Neural cell (in vitro differentiated cells): ENCODE measurements at regions not wholly inside any gene's neighbourhood (a gene's known extent, or its start where the extent isn't known, plus 50 kb on each side); places are given as distances from the start of the nearest gene placed in this dataset.

Experiments used
- H2AFZ ChIP-seq: fragments of 200-600, 300-800 bp; sonication (generic), shearing (Covaris generic); 2 replicates; pipeline ENCODE4 v1.6.0; 2014; ENCODE audit warnings: low read depth, mild to moderate bottlenecking, antibody characterized with exemption, low read length, moderate library complexity
- H3F3A ChIP-seq: fragments of 200-600 bp; shearing (Covaris generic); 2 replicates; pipeline ENCODE4 v1.6.1; 2016; ENCODE audit warnings: mild to moderate bottlenecking, moderate library complexity, mixed read lengths, antibody characterized with exemption, low read length; ENCODE audit not compliant: insufficient read depth, poor library complexity, severe bottlenecking
- H3K27ac ChIP-seq: fragments of 200-600, 300-800 bp; sonication (generic), shearing (Covaris generic); 2 replicates; pipeline ENCODE4 v1.5.1; 2014; ENCODE audit warnings: mild to moderate bottlenecking, low read length, moderate library complexity
- H3K27me3 ChIP-seq: fragments of 300-800, 200-600 bp; sonication (generic), shearing (Covaris generic); 2 replicates; pipeline ENCODE4 v1.6.0; 2014; ENCODE audit warnings: mild to moderate bottlenecking, low read depth, low read length, moderate library complexity; ENCODE audit not compliant: insufficient read depth
- H3K36me3 ChIP-seq: fragments of 300-800, 200-600 bp; sonication (generic), shearing (Covaris generic); 2 replicates; pipeline ENCODE4 v1.5.1; 2014; ENCODE audit warnings: mild to moderate bottlenecking, antibody characterized with exemption, low read length, moderate library complexity; ENCODE audit not compliant: insufficient read depth
- H3K4me2 ChIP-seq: fragments of 300-800, 200-600 bp; sonication (generic), shearing (Covaris generic); 2 replicates; pipeline ENCODE4 v1.6.0; 2014; ENCODE audit warnings: mild to moderate bottlenecking, low read length
- H3K4me3 ChIP-seq: fragments of 300-800, 200-600 bp; sonication (generic), shearing (Covaris generic); 2 replicates; pipeline ENCODE4 v1.5.1; 2014; ENCODE audit warnings: mild to moderate bottlenecking, low read length, moderate library complexity
- H3K79me2 ChIP-seq: fragments of 200-600 bp; shearing (Covaris generic); replicated peaks from 2 replicates; pipeline ENCODE4 v1.6.0; 2014; ENCODE audit warnings: mild to moderate bottlenecking, low read length, moderate library complexity; ENCODE audit not compliant: insufficient read depth
- H3K9ac ChIP-seq: fragments of 300-800, 200-600 bp; sonication (generic), shearing (Covaris generic); 2 replicates; pipeline ENCODE4 v1.6.1; 2016; ENCODE audit warnings: mild to moderate bottlenecking, low read length, mixed read lengths
- H3K9me2 ChIP-seq: fragments of 200-600 bp; shearing (Covaris generic); 2 replicates; pipeline ENCODE4 v1.6.1; 2016; ENCODE audit warnings: mild to moderate bottlenecking, low read length, mixed read lengths; ENCODE audit not compliant: insufficient read depth
- H3K9me3 ChIP-seq: fragments of 200-600, 300-800 bp; sonication (generic), shearing (Covaris generic); 2 replicates; pipeline ENCODE4 v1.6.1; 2016; ENCODE audit warnings: mild to moderate bottlenecking, mixed run types, low read length, moderate library complexity, mixed read lengths
- H4K20me1 ChIP-seq: fragments of 200-600 bp; shearing (Covaris generic); 2 replicates; pipeline ENCODE4 v1.6.1; 2016; ENCODE audit warnings: mild to moderate bottlenecking, mixed run types; ENCODE audit not compliant: insufficient read depth
- EP300 ChIP-seq: fragments of 450-650 bp; conservative IDR thresholded peaks from 2 replicates; pipeline ENCODE4 v1.6.1; 2014; ENCODE audit warnings: antibody characterized with exemption, mild to moderate bottlenecking, moderate library complexity; ENCODE audit not compliant: poor library complexity, severe bottlenecking
- EZH2 ChIP-seq: fragments of 200-600, 300-800 bp; shearing (Covaris generic), sonication (generic); IDR thresholded peaks from 2 replicates; pipeline ENCODE4 v1.6.1; 2014; ENCODE audit warnings: antibody characterized with exemption, low read length, borderline replicate concordance, mild to moderate bottlenecking; ENCODE audit not compliant: insufficient read depth, poor library complexity, severe bottlenecking
- MXI1 ChIP-seq: fragments of 450-650 bp; conservative IDR thresholded peaks from 2 replicates; pipeline ENCODE4 v1.6.1; 2014; ENCODE audit warnings: antibody characterized with exemption, mild to moderate bottlenecking; ENCODE audit not compliant: poor library complexity, severe bottlenecking
- POLR2AphosphoS5 ChIP-seq: IDR thresholded peaks from 2 replicates; pipeline ENCODE4 v1.6.1; 2012
- RAD21 ChIP-seq: fragments of 450-650 bp; conservative IDR thresholded peaks from 2 replicates; pipeline ENCODE4 v1.6.1; 2014; ENCODE audit warnings: antibody characterized with exemption, mild to moderate bottlenecking, moderate library complexity
- SMC3 ChIP-seq: fragments of 450-650 bp; conservative IDR thresholded peaks from 2 replicates; pipeline ENCODE4 v1.6.1; 2014; ENCODE audit warnings: antibody characterized with exemption, mild to moderate bottlenecking, moderate library complexity; ENCODE audit not compliant: poor library complexity
- TAF1 ChIP-seq: IDR thresholded peaks from 2 replicates; pipeline ENCODE4 v1.6.1; 2012; ENCODE audit warnings: low read depth
- TF ChIP-seq, protein P1 (sequence below): fragments of 450-650 bp; IDR thresholded peaks from 2 replicates; pipeline ENCODE4 v1.5.1; 2014; ENCODE audit warnings: antibody characterized with exemption, mild to moderate bottlenecking, moderate library complexity; ENCODE audit not compliant: poor library complexity, severe bottlenecking
- TF ChIP-seq, protein P2 (sequence below): IDR thresholded peaks from 2 replicates; pipeline ENCODE4 v1.6.1; 2012; ENCODE audit warnings: borderline replicate concordance

DNA sequence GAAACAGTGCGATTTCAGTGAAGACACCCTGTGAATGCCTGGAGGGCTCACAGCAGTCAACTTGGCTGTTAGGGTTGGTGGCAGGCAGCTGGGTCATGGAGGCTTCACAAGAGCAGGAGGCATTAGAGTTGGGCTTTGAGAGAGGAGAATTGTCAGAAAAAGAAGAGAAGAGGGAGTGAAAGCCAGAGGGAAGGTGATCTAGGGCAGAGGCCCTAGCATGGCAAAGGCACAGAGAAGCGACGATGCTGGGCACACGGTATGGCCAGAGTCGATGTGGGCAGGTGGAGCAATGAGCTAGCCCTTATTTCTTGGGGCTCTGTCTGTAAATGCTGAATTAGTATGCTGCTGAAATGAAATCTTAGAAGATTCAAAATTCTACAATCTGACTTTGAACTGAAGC lies 52.6 kb upstream of the OLFM4 start:
- H3K4me2 ChIP-seq = no peak overlapping the region
- H3K27ac ChIP-seq = no peak overlapping the region
- TF ChIP-seq RAD21 = no peak
- no peak for TF ChIP-seq TAF1
- TF ChIP-seq, protein P1, sequence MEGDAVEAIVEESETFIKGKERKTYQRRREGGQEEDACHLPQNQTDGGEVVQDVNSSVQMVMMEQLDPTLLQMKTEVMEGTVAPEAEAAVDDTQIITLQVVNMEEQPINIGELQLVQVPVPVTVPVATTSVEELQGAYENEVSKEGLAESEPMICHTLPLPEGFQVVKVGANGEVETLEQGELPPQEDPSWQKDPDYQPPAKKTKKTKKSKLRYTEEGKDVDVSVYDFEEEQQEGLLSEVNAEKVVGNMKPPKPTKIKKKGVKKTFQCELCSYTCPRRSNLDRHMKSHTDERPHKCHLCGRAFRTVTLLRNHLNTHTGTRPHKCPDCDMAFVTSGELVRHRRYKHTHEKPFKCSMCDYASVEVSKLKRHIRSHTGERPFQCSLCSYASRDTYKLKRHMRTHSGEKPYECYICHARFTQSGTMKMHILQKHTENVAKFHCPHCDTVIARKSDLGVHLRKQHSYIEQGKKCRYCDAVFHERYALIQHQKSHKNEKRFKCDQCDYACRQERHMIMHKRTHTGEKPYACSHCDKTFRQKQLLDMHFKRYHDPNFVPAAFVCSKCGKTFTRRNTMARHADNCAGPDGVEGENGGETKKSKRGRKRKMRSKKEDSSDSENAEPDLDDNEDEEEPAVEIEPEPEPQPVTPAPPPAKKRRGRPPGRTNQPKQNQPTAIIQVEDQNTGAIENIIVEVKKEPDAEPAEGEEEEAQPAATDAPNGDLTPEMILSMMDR = no peak
- TF ChIP-seq EZH2 = no peak
- TF ChIP-seq MXI1 = no peak
- TF ChIP-seq SMC3 = no peak
- TF ChIP-seq, protein P2, sequence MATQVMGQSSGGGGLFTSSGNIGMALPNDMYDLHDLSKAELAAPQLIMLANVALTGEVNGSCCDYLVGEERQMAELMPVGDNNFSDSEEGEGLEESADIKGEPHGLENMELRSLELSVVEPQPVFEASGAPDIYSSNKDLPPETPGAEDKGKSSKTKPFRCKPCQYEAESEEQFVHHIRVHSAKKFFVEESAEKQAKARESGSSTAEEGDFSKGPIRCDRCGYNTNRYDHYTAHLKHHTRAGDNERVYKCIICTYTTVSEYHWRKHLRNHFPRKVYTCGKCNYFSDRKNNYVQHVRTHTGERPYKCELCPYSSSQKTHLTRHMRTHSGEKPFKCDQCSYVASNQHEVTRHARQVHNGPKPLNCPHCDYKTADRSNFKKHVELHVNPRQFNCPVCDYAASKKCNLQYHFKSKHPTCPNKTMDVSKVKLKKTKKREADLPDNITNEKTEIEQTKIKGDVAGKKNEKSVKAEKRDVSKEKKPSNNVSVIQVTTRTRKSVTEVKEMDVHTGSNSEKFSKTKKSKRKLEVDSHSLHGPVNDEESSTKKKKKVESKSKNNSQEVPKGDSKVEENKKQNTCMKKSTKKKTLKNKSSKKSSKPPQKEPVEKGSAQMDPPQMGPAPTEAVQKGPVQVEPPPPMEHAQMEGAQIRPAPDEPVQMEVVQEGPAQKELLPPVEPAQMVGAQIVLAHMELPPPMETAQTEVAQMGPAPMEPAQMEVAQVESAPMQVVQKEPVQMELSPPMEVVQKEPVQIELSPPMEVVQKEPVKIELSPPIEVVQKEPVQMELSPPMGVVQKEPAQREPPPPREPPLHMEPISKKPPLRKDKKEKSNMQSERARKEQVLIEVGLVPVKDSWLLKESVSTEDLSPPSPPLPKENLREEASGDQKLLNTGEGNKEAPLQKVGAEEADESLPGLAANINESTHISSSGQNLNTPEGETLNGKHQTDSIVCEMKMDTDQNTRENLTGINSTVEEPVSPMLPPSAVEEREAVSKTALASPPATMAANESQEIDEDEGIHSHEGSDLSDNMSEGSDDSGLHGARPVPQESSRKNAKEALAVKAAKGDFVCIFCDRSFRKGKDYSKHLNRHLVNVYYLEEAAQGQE = no peak
- TF ChIP-seq EP300 = no peak
- no peak for TF ChIP-seq POLR2AphosphoS5
- H3K9me2 ChIP-seq = no peaks in the 10 kb centered on the region
- H3K9ac ChIP-seq = no peak overlapping the region
- no peaks in the 10 kb centered on the region for H3K27me3 ChIP-seq
- H2AFZ ChIP-seq = no peak overlapping the region
- H3K36me3 ChIP-seq = no peaks in the 10 kb centered on the region
- no peaks in the 10 kb centered on the region for H3F3A ChIP-seq
- H3K4me3 ChIP-seq = no peak overlapping the region
- H4K20me1 ChIP-seq = no peaks in the 10 kb centered on the region
- no peaks in the 10 kb centered on the region for H3K9me3 ChIP-seq
- no peaks in the 10 kb centered on the region for H3K79me2 ChIP-seq

DNA sequence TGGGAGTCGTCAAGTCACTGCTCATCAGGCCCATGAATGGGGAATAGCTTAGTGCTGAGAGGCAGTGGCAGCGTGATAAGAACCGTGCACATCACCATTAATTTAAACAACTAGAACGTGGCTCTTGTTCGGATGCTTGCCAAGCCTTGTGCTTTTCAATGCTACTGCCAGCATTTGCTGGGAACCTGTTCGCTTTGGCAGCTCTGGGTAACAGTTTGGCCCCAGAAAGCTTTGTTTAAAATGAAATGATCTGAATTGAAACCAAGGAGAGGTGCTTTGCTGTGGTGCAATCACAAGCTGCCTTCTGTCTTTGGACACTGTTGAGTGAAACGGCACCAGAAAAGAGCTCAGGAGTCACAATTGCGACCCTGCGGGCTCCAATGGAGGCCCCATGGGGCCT lies 53.5 kb upstream of the OLFM4 start:
- Histone ChIP-seq H3K9me2 (no peaks in the 10 kb centered on the region), H2AFZ (no peak overlapping the region), H3K79me2 (no peaks in the 10 kb centered on the region), H3K4me3 (no peak overlapping the region), H3K9me3 (no peaks in the 10 kb centered on the region), H3F3A (no peaks in the 10 kb centered on the region), H4K20me1 (no peaks in the 10 kb centered on the region), H3K27me3 (no peaks in the 10 kb centered on the region), H3K36me3 (no peaks in the 10 kb centered on the region), H3K27ac (no peak overlapping the region), H3K4me2 (no peak overlapping the region), H3K9ac (no peak overlapping the region)
- TF ChIP-seq, protein P1 = no peak
- TF ChIP-seq TAF1 (no peak), MXI1 (no peak), RAD21 (no peak), EZH2 (no peak), POLR2AphosphoS5 (no peak), SMC3 (no peak), EP300 (no peak)
- TF ChIP-seq, protein P2 = no peak
